Left cardiac atrium (tissue), 4 donors: ENCODE measurements at regions not wholly inside any gene's neighbourhood (a gene's known extent, or its start where the extent isn't known, plus 50 kb on each side); places are given as distances from the start of the nearest gene placed in this dataset.

Experiments used
- ATAC-seq, 2 donors: fragments of 200-7000 bp; cut with Tn5 transposase; one replicate each; pipeline ENCODE4 v1.9.1; 2020; ENCODE audit warnings: mild to moderate bottlenecking in 2 of 2, moderate library complexity in 2 of 2
- DNase-seq: peaks from one replicate; pipeline ENCODE4 v3.0.0-alpha.2; 2020
- intact Hi-C, 2 donors: fragments of 100-400 bp; cut with DNase I; formaldehyde crosslinking; loops; one replicate each; pipeline versions ENCODE4 v1.14.1 to v1.15.1; 2022 to 2023
- donor health status: DM: no; HTN: yes; CAD: no.
- donor health status: DM: no; HTN: yes; CAD: no; lungs with severe emphysema.
- donor health status: DM: yes; HTN: yes; CAD: no.
- donor health status: Dilated cardiomyopathy.

DNA sequence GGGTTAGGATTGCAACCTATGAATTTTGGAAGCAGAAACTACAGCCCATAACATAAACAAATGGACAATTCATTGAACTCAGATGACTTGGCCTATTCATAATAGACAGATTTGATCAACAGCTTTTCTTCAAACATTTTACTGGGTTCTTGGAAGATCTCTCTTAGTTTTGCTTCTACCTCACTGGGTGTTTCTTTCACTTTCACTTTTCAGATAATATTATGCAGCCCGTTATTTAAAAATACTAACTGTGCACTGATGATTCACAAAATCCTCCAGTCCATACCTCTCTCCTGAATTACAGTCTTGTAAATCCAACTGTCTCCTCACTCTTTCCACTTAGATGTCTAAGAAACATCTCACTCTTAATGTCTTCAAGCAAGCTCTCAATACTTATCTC is 183.5 kb upstream of the IRX1 start:
- no peak for ATAC-seq
- intact Hi-C loops: no loop called here
- DNase-seq: no peak

DNA sequence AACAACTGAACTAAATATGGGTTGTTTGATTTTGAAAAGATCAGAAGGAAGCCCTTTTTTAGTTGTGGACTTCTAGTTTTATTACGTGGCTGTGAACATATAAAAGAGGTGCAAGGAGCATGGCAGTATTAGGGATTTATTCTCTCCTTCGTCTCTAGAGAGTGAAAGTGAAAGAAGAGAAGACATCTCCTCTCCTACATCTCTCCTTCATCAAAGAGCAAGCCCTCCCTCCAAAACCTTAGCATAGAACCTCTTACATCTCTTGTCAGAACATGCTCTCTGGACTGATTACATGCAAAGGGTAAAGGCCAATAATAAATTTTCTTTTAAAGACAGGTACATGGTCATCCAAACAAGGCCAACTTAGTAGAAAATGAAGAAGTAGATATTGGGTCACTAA is 184.3 kb upstream of the IRX1 start:
- DNase-seq (no peak), ATAC-seq (no peak)
- intact Hi-C loops: no loop called here

DNA sequence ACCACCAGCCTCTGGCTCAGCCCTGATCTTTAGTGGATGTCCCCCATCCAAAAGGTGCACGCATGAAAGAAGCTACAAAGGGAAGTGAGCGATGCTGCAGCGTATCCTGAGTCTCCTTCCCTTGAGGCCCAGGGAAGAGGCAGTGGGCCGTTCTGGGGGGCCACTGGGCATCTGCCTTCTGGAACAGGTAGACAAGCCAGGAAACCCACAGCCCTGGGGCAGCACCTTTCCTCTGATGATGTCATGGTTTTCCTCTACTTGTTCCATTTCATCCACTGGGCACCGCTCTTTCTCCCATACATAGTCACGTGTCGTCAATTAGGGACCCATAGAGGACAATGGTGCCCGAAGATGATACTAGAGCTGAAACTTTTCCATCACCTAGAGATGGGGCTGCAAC is 194.0 kb upstream of the IRX1 start:
- intact Hi-C loops: no loop called here
- DNase-seq (no peak), ATAC-seq (no peak)

- intact Hi-C loops: no loop called here
Measured at GRCh38 chr5:3400659-3401058, 195.0 kb upstream of the IRX1 start.

DNA sequence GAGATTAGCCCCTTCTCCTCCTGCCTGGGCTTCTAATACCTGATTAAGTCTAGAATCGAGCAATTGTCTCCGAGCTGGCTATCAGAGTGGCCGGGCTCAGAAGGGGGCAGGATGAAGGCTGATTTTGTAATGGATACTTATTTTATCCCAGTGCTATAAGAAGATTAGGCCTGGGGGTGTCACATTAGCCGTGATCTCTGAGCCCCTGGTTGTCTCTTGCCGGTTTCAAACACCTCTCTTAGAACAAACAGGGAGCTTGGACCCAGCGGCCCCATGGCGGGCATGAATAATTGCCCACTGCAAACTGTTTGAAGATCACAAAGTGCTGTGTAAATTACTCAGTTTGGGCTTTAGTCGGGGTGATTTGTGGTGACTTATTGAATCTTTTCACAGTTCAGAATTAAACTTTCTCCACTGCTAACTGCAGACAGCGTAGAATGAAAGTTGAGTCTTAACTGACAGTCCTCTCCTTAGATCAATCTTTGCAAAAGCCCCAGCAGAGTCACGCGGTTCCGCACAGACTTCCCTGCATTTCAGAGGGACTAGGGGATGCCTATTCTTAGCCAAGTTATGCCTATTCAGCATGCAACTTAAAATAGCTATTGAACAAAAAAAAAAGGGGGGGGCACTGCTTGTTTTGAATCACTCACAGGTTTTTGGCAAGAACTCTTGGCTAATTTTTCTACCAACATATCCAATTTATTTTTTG is 200.6 kb upstream of the IRX1 start:
- intact Hi-C loops: no loop called here
- ATAC-seq (peak; percentile 71 to 83), DNase-seq (no peak)

More at GRCh38 chr5:3400659-3401058, 195.0 kb upstream of the IRX1 start:
- no peak for DNase-seq
- ATAC-seq: no peak

GRCh38 chr5:3393920-3394597 is 201.6 kb upstream of the IRX1 start:
- intact Hi-C loops: no loop called here
- no peak for ATAC-seq
- no peak for DNase-seq

DNA sequence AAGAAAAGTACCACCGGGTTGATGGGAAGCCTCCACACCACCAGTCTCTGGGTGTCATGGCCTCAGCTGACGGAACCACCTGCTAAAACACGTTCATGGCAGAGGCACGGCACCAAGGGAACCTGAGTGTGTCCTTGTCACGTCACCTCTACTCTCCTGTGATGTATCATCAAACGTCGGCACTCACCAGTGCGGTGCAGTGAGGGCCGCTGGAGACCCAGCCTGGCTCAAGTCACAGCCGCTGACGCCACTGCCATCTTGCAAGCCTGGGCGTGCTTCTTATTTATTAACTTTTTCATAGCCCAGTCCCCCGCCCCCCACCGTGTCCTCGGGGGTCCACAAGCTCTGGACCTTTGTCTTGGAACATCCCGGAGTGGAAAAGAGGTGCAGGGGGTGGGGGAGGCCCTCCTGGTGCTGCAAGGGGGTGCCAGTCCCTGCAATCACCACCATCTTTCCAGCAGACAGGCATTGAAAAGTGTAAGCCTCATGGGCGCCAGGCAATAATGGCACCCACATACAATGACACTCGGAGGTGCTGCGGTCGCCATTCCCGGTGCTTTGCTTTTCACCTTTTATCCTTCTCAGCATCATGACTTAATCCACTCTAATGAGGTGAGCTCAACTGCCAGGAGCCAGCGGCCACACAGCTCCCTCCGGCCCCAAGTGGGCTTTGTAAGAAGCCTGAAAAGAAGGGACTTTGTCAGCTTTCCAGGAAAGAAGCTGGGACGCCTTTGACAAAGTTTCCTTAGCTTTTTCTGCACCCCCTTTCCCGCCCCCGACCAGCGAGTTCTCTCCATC is 202.3 kb upstream of the IRX1 start:
- intact Hi-C loops: no loop called here
- ATAC-seq (no peak), DNase-seq (no peak)

DNA sequence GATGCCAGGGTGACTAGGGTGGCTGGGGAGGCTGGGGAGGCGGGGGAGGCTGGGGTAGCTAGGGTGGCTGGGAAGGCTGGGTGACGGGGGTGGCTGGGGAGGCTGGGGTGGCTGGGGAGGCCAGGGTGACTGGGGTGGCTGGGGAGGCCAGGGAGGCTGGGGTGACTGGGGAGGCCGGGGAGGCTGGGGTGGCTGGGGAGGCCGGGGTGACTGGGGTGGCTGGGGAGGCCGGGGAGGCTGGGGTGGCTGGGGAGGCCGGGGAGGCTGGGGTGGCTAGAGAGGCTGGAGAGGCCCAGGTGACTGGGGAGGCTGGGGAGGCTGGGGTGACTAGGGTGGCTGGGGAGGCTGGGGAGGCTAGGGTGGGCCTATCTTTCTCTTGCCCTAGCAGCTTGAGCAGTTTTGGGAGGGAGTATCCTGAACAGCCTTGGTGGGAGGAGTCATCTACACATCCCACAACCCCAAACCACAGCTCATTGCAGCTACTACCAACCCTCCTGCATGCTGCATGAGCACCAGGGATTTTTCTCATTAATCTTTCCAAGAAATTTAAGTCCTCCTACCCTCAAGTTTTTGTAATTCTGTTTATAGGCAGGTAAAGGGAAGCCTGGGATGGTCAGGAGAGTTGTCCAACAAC is 203.2 kb upstream of the IRX1 start:
- DNase-seq: peak; percentile 40
- no peak for ATAC-seq

DNA sequence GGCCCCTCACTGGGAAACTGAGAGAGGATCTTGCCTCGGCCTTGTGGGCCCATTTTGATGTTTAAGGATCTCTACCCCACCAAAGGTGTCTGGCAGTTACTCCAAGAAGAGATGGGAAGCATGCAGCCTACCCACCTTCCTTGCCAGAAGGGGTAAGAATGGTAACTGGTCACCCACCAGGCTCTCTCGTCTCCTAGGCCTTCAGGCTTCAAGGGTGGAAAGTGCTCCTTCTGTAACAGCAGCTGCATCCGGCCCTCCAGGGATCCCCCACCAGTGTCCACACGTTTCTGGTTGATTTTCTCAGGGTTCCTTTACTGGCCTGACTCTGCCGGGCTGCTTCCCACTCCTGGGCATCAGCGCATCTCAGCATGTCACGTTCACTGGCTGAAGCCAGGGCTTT is 204.4 kb upstream of the IRX1 start:
- no peak for DNase-seq
- ATAC-seq: no peak
- intact Hi-C loops: no loop called here

More for the DNA sequence above, 203.2 kb upstream of the IRX1 start:
- intact Hi-C loops: no loop called here

- intact Hi-C loops: no loop called here
- DNase-seq (no peak), ATAC-seq (no peak)
Measured at GRCh38 chr5:3389471-3390026, 206.1 kb upstream of the IRX1 start.

DNA sequence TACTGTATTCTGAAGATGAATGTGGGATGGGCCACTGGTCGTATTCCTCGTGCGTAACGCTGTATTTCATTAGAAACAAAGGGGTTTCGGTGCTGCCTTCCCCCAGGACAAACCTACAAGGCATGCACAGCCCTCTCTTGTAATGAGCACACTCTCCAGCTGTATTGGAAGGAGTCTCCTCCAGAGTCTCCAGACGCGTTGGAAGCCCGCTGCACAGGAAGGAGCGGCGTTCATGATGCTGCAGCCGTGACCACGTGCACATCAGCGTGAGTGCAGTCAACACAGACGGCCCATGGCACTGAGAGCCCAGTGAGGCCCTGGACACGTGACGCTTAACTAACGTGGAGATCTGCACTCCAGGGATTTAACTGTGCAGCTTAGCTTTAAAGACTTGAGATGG is 209.0 kb upstream of the IRX1 start:
- no peak for ATAC-seq
- intact Hi-C loops: no loop called here
- DNase-seq: no peak

GRCh38 chr5:3385991-3386519 is 209.6 kb upstream of the IRX1 start:
- intact Hi-C loops: no loop called here
- ATAC-seq (no peak), DNase-seq (no peak)

GRCh38 chr5:3384531-3384930 is 211.1 kb upstream of the IRX1 start:
- no peak for DNase-seq
- no peak for ATAC-seq
- intact Hi-C loops: no loop called here

DNA sequence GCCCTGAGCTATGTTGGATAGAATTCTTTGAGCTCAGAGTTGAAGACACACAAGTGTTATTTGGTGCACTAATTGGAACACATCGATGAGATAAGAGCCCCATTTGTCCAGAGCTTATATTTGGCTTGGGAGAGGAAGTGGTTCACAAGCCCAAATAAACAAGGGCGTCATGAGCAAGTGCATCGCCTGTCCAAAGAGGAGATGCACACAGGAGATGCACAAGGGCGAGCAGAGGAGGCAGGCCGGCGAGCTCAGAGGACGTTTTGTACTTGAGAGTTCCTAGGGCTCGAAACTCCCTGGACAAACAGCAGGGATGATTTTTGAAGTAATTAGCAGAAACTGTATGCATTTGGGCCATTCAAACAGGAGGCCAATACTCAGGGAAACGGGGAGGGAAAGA is 212.8 kb upstream of the IRX1 start:
- DNase-seq (no peak), ATAC-seq (no peak)
- intact Hi-C loops: no loop called here

- DNase-seq: no peak
- intact Hi-C loops: no loop called here
- no peak for ATAC-seq
Measured at GRCh38 chr5:3382151-3382550, 213.5 kb upstream of the IRX1 start.

DNA sequence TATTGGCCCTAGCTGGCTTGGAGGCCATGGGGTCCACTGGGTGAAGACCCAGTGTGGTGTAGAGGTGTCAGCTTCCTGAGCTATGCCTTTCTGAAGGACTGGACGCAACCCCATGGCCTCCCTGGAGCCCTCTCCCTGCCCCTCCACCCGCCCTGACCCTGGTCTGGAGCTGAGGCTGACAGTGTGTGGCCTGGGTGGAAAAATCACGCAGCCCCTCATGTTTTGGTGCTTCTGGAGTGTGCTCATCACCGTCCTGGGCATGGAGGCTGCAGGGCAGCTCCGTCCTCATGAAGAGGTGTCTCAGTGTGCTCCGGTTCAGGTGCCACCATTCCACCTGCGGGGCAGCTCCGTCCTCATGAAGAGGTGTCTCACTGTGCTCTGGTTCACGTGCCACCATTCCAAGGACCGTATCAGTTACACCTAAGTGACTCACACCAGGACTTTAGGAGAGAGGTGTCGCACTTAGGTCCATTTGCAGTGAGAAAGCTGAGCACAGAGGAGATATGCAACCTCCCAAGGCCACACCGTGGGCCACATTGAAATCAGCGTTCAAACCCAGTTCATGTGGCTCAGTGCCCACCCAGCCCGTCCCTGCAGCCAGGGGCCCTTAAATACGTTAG is 214.3 kb upstream of the IRX1 start:
- DNase-seq (no peak), ATAC-seq (no peak)
- intact Hi-C loops: no loop called here

- ATAC-seq (no peak), DNase-seq (no peak)
- intact Hi-C loops: no loop called here
Measured at GRCh38 chr5:3380689-3381088, 214.9 kb upstream of the IRX1 start.

GRCh38 chr5:3377831-3378230 is 217.8 kb upstream of the IRX1 start:
- ATAC-seq (no peak), DNase-seq (no peak)
- intact Hi-C loops: no loop called here

DNA sequence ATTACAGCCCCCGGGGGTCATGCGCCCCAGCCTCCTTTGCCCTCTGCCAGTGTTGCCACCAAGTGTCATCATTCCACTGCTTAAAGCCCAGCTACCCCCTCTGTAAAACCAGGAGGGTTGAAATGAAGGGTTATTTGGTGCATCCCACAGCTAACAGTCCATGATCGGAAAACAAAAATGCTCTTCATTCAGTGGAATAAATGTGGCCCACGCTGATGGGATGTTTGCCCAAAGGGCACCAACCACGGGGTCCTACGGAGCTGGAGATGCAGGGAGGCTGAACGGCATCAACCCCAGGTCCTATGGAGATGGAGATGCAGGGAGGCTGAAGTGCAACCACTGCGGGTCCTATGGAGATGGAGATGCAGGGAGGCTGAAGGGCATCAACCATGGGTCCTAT is 218.5 kb upstream of the IRX1 start:
- no peak for DNase-seq
- ATAC-seq: no peak
- intact Hi-C loops: no loop called here
